ENCODE measurements at regions not wholly inside any gene's neighbourhood (a gene's known extent, or its start where the extent isn't known, plus 50 kb on each side); places are given as distances from the start of the nearest gene placed in this dataset.

GRCh38 chr12:67797753-67798152, 149.2 kb downstream of the DYRK2 start:
- DNase-seq, result no peak

GRCh38 chr12:67798768-67799167, 150.2 kb downstream of the DYRK2 start:
- DNase-seq, result no peak

- no peak for DNase-seq
Observed at GRCh38 chr12:67802731-67803130, 154.2 kb downstream of the DYRK2 start.

GRCh38 chr12:67803278-67803993, 154.9 kb downstream of the DYRK2 start:
- no peak for DNase-seq

GRCh38 chr12:67804168-67804567, 155.6 kb downstream of the DYRK2 start:
- no peak for DNase-seq

- DNase-seq, result no peak
Observed at GRCh38 chr12:67807814-67808213, 159.3 kb downstream of the DYRK2 start.

- DNase-seq, result no peak
Observed at GRCh38 chr12:67810166-67810565, 161.6 kb downstream of the DYRK2 start.

GRCh38 chr12:67811437-67812361, 163.2 kb downstream of the DYRK2 start:
- no peak for DNase-seq

GRCh38 chr12:67813456-67813904, 164.9 kb downstream of the DYRK2 start:
- DNase-seq, result no peak

- DNase-seq, result no peak
Observed at GRCh38 chr12:67816269-67816668, 167.7 kb downstream of the DYRK2 start.

- DNase-seq, result no peak
Observed at GRCh38 chr12:67818459-67818903, 169.9 kb downstream of the DYRK2 start.

GRCh38 chr12:67819902-67820301, 169.3 kb upstream of the IFNG-AS1 start:
- no peak for DNase-seq

GRCh38 chr12:67820694-67821093, 168.6 kb upstream of the IFNG-AS1 start:
- DNase-seq, result no peak

GRCh38 chr12:67822826-67823225, 166.4 kb upstream of the IFNG-AS1 start:
- DNase-seq, result no peak

- no peak for DNase-seq
Observed at GRCh38 chr12:67826148-67826547, 163.1 kb upstream of the IFNG-AS1 start.

GRCh38 chr12:67826946-67827720, 162.1 kb upstream of the IFNG-AS1 start:
- DNase-seq, result no peak

GRCh38 chr12:67827820-67828383, 161.3 kb upstream of the IFNG-AS1 start:
- DNase-seq, result no peak

GRCh38 chr12:67829896-67830295, 159.4 kb upstream of the IFNG-AS1 start:
- DNase-seq, result no peak

GRCh38 chr12:67832155-67832554, 157.1 kb upstream of the IFNG-AS1 start:
- no peak for DNase-seq

- DNase-seq, result no peak
Observed at GRCh38 chr12:67833602-67834001, 155.6 kb upstream of the IFNG-AS1 start.

GRCh38 chr12:67837876-67838275, 151.4 kb upstream of the IFNG-AS1 start:
- DNase-seq, result no peak

GRCh38 chr12:67842124-67842523, 147.1 kb upstream of the IFNG-AS1 start:
- no peak for DNase-seq

GRCh38 chr12:67843257-67843656, 146.0 kb upstream of the IFNG-AS1 start:
- no peak for DNase-seq
